Suprapubic skin (tissue), 4 donors: ENCODE measurements at regions not wholly inside any gene's neighbourhood (a gene's known extent, or its start where the extent isn't known, plus 50 kb on each side); places are given as distances from the start of the nearest gene placed in this dataset.

Source experiments
- DNase-seq, 2 donors: peaks; one replicate each; pipeline ENCODE4 v3.0.0-alpha.2; 2019; ENCODE audit warnings: low spot score in 2 of 2
- H3K27ac ChIP-seq: fragments of 200-600 bp; sonication (generic); one replicate; pipeline ENCODE4 v1.5.1; 2019
- H3K27me3 ChIP-seq: fragments of 200-600 bp; sonication (generic); one replicate; pipeline ENCODE4 v1.5.1; 2019
- H3K36me3 ChIP-seq: fragments of 200-600 bp; sonication (generic); one replicate; pipeline ENCODE4 v1.5.1; 2019
- H3K4me1 ChIP-seq: fragments of 200-600 bp; sonication (generic); one replicate; pipeline ENCODE4 v1.5.1; 2019
- H3K4me3 ChIP-seq: fragments of 200-600 bp; sonication (generic); one replicate; pipeline ENCODE4 v1.5.1; 2019; ENCODE audit warnings: mild to moderate bottlenecking
- H3K9me3 ChIP-seq: fragments of 200-600 bp; sonication (generic); one replicate; pipeline ENCODE4 v1.5.1; 2019
- CTCF ChIP-seq, 2 donors: fragments of 200-600 bp in 1 of 2; fragments of 450-650 bp in 1 of 2; sonication (generic) in 1 of 2; IDR thresholded peaks; one replicate each; pipeline ENCODE4 v1.5.1; 2016 to 2019; ENCODE audit warnings: antibody characterized with exemption in 2 of 2, mild to moderate bottlenecking in 1 of 2, moderate library complexity in 1 of 2
- EP300 ChIP-seq: sonication (generic); formaldehyde crosslinking; IDR thresholded peaks from one replicate; pipeline ENCODE4 v1.6.1; 2017; ENCODE audit warnings: antibody characterized with exemption
- POLR2A ChIP-seq, 2 donors: fragments of 450-650 bp; IDR thresholded peaks; one replicate each; pipeline ENCODE4 v1.6.1; 2017; ENCODE audit warnings: antibody characterized with exemption in 2 of 2, mild to moderate bottlenecking in 2 of 2, moderate library complexity in 2 of 2
- POLR2AphosphoS5 ChIP-seq, 3 donors: sonication (generic); formaldehyde crosslinking; IDR thresholded peaks; one replicate each; pipeline ENCODE4 v1.6.1; 2017; ENCODE audit warnings: antibody characterized with exemption in 3 of 3
- WGBS: methylation state at CpG from one replicate; pipeline ENCODE4 v1.1.5; 2018; 5-methylcytosine and 5-hydroxymethylcytosine counted together

GRCh38 chr13:50071379-50071778 lies 56.1 kb downstream of the KCNRG start:
- no peak for DNase-seq
- Histone ChIP-seq H3K27me3 (no peaks in the 10 kb centered on the region), H3K9me3 (no peaks in the 10 kb centered on the region), H3K4me3 (no peak overlapping the region), H3K36me3 (peaks cover 3% of the 10 kb centered on the region), H3K4me1 (peaks cover 34% of the 10 kb centered on the region), H3K27ac (no peak overlapping the region)
- TF ChIP-seq EP300, result no peak
- no peak for TF ChIP-seq CTCF (IDR thresholded peaks at IDR 0.05)
- TF ChIP-seq POLR2AphosphoS5 (IDR thresholded peaks at IDR 0.05), result no peak
- no peak for TF ChIP-seq POLR2A (IDR thresholded peaks at IDR 0.05)
- 51% methylated on average over 2 of the region's 2 CpGs for WGBS

GRCh38 chr13:50072676-50073075 lies 57.4 kb downstream of the KCNRG start:
- no peaks in the 10 kb centered on the region for H3K36me3 ChIP-seq
- no peak for DNase-seq
- TF ChIP-seq CTCF (IDR thresholded peaks at IDR 0.05) (no peak), POLR2A (IDR thresholded peaks at IDR 0.05) (no peak), EP300 (no peak), POLR2AphosphoS5 (IDR thresholded peaks at IDR 0.05) (no peak)
- H3K27ac ChIP-seq, result no peak overlapping the region
- no peak overlapping the region for H3K4me3 ChIP-seq
- no peaks in the 10 kb centered on the region for H3K27me3 ChIP-seq
- H3K9me3 ChIP-seq, result no peaks in the 10 kb centered on the region
- H3K4me1 ChIP-seq, result peaks cover 40% of the 10 kb centered on the region

GRCh38 chr13:50073340-50073739 lies 58.1 kb downstream of the KCNRG start:
- Histone ChIP-seq H3K36me3 (no peaks in the 10 kb centered on the region), H3K27me3 (no peaks in the 10 kb centered on the region), H3K9me3 (no peaks in the 10 kb centered on the region), H3K4me3 (no peak overlapping the region), H3K27ac (no peak overlapping the region), H3K4me1 (peaks cover 44% of the 10 kb centered on the region)
- TF ChIP-seq CTCF (IDR thresholded peaks at IDR 0.05) (no peak), EP300 (no peak), POLR2A (IDR thresholded peaks at IDR 0.05) (no peak), POLR2AphosphoS5 (IDR thresholded peaks at IDR 0.05) (no peak)
- no peak for DNase-seq
- 68% methylated on average over 1 of the region's 1 CpG for WGBS

GRCh38 chr13:50074843-50075242 lies 59.6 kb downstream of the KCNRG start:
- Histone ChIP-seq H3K36me3 (no peaks in the 10 kb centered on the region), H3K4me1 (peaks cover 49% of the 10 kb centered on the region), H3K27me3 (no peaks in the 10 kb centered on the region), H3K27ac (no peak overlapping the region), H3K9me3 (no peaks in the 10 kb centered on the region), H3K4me3 (no peak overlapping the region)
- DNase-seq, result no peak
- TF ChIP-seq POLR2A (IDR thresholded peaks at IDR 0.05) (no peak), CTCF (IDR thresholded peaks at IDR 0.05) (no peak), EP300 (no peak), POLR2AphosphoS5 (IDR thresholded peaks at IDR 0.05) (no peak)
- WGBS, result 78% methylated on average over 1 of the region's 1 CpG

GRCh38 chr13:50075619-50076097 lies 60.4 kb downstream of the KCNRG start:
- no peak overlapping the region for H3K4me3 ChIP-seq
- no peak for DNase-seq
- H3K27ac ChIP-seq, result no peak overlapping the region
- H3K4me1 ChIP-seq, result peaks cover 51% of the 10 kb centered on the region
- no peaks in the 10 kb centered on the region for H3K36me3 ChIP-seq
- WGBS, result 56% methylated on average over 3 of the region's 3 CpGs
- H3K27me3 ChIP-seq, result no peaks in the 10 kb centered on the region
- no peak for TF ChIP-seq POLR2AphosphoS5 (IDR thresholded peaks at IDR 0.05)
- TF ChIP-seq CTCF (IDR thresholded peaks at IDR 0.05), result no peak
- TF ChIP-seq POLR2A (IDR thresholded peaks at IDR 0.05), result no peak
- TF ChIP-seq EP300, result no peak
- no peaks in the 10 kb centered on the region for H3K9me3 ChIP-seq
